ENCODE measurements at regions not wholly inside any gene's neighbourhood (a gene's known extent, or its start where the extent isn't known, plus 50 kb on each side); places are given as distances from the start of the nearest gene placed in this dataset.
"Not testable (repeated sequence)": the region's sequence is repeated elsewhere in the genome, so short reads cannot be mapped to it uniquely, and the experiment has no call there.

GRCh38 chr1:191731608-191732302 lies 426.5 kb upstream of the RGS18 start:
- TF ChIP-seq POLR2AphosphoS5 (IDR thresholded peaks at IDR 0.05; ENCODE audit: borderline replicate concordance, low read depth, low read length); EZH2 (IDR thresholded peaks at IDR 0.05): not testable (repeated sequence)
